22Rv1 (cell line): ENCODE measurements at regions not wholly inside any gene's neighbourhood (a gene's known extent, or its start where the extent isn't known, plus 50 kb on each side); places are given as distances from the start of the nearest gene placed in this dataset.

ENCODE experiments used
- ZFX ChIP-seq: fragments of 450-650 bp; IDR thresholded peaks from 2 replicates; pipeline ENCODE4 v1.6.1; 2017; ENCODE audit warnings: antibody characterized with exemption, borderline replicate concordance
- TF ChIP-seq, protein P1 (sequence below): fragments of 450-650 bp; IDR thresholded peaks from 2 replicates; pipeline ENCODE4 v1.5.1; 2017; ENCODE audit warnings: mild to moderate bottlenecking

GRCh38 chr12:115421350-115421749, 737.4 kb upstream of the TBX3 start:
- TF ChIP-seq, protein P1, sequence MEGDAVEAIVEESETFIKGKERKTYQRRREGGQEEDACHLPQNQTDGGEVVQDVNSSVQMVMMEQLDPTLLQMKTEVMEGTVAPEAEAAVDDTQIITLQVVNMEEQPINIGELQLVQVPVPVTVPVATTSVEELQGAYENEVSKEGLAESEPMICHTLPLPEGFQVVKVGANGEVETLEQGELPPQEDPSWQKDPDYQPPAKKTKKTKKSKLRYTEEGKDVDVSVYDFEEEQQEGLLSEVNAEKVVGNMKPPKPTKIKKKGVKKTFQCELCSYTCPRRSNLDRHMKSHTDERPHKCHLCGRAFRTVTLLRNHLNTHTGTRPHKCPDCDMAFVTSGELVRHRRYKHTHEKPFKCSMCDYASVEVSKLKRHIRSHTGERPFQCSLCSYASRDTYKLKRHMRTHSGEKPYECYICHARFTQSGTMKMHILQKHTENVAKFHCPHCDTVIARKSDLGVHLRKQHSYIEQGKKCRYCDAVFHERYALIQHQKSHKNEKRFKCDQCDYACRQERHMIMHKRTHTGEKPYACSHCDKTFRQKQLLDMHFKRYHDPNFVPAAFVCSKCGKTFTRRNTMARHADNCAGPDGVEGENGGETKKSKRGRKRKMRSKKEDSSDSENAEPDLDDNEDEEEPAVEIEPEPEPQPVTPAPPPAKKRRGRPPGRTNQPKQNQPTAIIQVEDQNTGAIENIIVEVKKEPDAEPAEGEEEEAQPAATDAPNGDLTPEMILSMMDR, result no peak
- no peak for TF ChIP-seq ZFX
